Sciatic nerve (tissue), 2 donors: ENCODE measurements at regions not wholly inside any gene's neighbourhood (a gene's known extent, or its start where the extent isn't known, plus 50 kb on each side); places are given as distances from the start of the nearest gene placed in this dataset.
A peak's percentile ranks its signal among the peaks of the same experiment; 100 is the strongest.
"Not testable (repeated sequence)": the region's sequence is repeated elsewhere in the genome, so short reads cannot be mapped to it uniquely, and the experiment has no call there.

Source experiments
- ATAC-seq: fragments of 200-7000 bp; cut with Tn5 transposase; one replicate; pipeline ENCODE4 v1.9.1; 2020; ENCODE audit warnings: mild to moderate bottlenecking, moderate library complexity
- DNase-seq: peaks from one replicate; pipeline ENCODE4 v3.0.0-alpha.2; 2020; ENCODE audit warnings: low spot score
- intact Hi-C: fragments of 100-400 bp; cut with DNase I; formaldehyde crosslinking; loops from one replicate; pipeline ENCODE4 v1.14.2; 2022
- donor health status: DM: no; HTN: no; CAD: no.
- donor health status: DM: no; HTN: no; CAD: no.

DNA sequence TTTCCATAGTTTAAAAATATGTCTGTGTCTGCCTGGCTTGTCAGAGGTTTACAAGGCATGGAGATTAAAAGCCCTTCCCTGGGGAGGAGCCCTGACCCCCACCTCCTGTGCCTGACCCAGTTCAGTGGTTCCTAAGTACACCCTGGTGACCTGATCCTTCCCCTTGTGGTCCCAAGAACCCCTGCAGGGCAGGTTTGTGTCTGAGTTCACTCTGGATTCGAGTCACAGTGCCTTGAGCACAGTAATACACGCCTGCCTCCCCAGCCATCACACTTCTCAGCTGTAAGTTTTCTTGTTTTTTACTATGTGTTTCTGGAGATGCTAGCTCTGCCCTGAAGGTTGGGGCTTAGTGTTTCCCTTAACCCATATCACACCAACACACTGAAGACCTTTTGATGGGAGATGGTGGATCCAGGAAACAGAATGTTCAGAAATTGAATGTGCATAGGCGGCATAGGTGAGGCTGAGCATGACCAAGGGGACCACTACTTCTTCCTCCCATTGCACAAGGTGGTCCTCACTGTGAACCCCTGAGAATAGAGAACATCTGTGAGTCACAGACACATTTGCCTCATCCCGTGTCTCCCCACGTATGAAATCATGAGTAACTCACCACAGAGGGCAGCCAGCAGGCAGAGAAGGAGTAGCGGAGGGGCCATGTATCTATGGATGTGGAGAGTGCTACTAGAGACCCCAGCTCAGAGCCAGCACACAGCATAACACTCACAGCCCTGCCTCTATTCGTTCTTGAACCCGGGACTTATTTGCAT, 962.9 kb downstream of the TMEM121 start:
- intact Hi-C loops, result no loop called here
- no peak for DNase-seq
- ATAC-seq, result no peak

- DNase-seq, result no peak
- ATAC-seq, result no peak
Measured at GRCh38 chr14:106490442-106490841, 964.1 kb downstream of the TMEM121 start.

GRCh38 chr14:106491851-106492250, 965.5 kb downstream of the TMEM121 start:
- no peak for ATAC-seq
- intact Hi-C loops, result no loop called here
- no peak for DNase-seq

More at GRCh38 chr14:106490442-106490841, 964.1 kb downstream of the TMEM121 start:
- intact Hi-C loops, result no loop called here

- DNase-seq (no peak), ATAC-seq (no peak)
- intact Hi-C loops, result no loop called here
Measured at GRCh38 chr14:106493962-106494823, 967.8 kb downstream of the TMEM121 start.

GRCh38 chr14:106500571-106500970, 974.2 kb downstream of the TMEM121 start:
- no peak for DNase-seq
- intact Hi-C loops, result no loop called here
- no peak for ATAC-seq

- intact Hi-C loops, result no loop called here
- DNase-seq (no peak), ATAC-seq (no peak)
Measured at GRCh38 chr14:106501898-106502297, 975.5 kb downstream of the TMEM121 start.

GRCh38 chr14:106505366-106505765, 979.0 kb downstream of the TMEM121 start:
- intact Hi-C loops, result no loop called here
- ATAC-seq (no peak), DNase-seq (no peak)

GRCh38 chr14:106506881-106507305, 980.5 kb downstream of the TMEM121 start:
- no peak for DNase-seq
- intact Hi-C loops, result no loop called here
- ATAC-seq, result no peak

- ATAC-seq (no peak), DNase-seq (no peak)
- intact Hi-C loops, result no loop called here
Measured at GRCh38 chr14:106507354-106507753, 981.0 kb downstream of the TMEM121 start.

- intact Hi-C loops, result no loop called here
- DNase-seq, result no peak
- no peak for ATAC-seq
Measured at GRCh38 chr14:106508216-106508615, 981.8 kb downstream of the TMEM121 start.

GRCh38 chr14:106509176-106509575, 982.8 kb downstream of the TMEM121 start:
- ATAC-seq (no peak), DNase-seq (no peak)
- intact Hi-C loops, result no loop called here

GRCh38 chr14:106509807-106510206, 983.4 kb downstream of the TMEM121 start:
- intact Hi-C loops, result no loop called here
- DNase-seq (no peak), ATAC-seq (no peak)

- no peak for DNase-seq
- no peak for ATAC-seq
- intact Hi-C loops, result no loop called here
Measured at GRCh38 chr14:106511006-106511799, 984.8 kb downstream of the TMEM121 start.

- ATAC-seq (no peak), DNase-seq (no peak)
- intact Hi-C loops, result no loop called here
Measured at GRCh38 chr14:106511800-106512198, 985.4 kb downstream of the TMEM121 start.

- ATAC-seq, result no peak
- intact Hi-C loops, result no loop called here
- DNase-seq, result no peak
Measured at GRCh38 chr14:106513302-106513701, 986.9 kb downstream of the TMEM121 start.

DNA sequence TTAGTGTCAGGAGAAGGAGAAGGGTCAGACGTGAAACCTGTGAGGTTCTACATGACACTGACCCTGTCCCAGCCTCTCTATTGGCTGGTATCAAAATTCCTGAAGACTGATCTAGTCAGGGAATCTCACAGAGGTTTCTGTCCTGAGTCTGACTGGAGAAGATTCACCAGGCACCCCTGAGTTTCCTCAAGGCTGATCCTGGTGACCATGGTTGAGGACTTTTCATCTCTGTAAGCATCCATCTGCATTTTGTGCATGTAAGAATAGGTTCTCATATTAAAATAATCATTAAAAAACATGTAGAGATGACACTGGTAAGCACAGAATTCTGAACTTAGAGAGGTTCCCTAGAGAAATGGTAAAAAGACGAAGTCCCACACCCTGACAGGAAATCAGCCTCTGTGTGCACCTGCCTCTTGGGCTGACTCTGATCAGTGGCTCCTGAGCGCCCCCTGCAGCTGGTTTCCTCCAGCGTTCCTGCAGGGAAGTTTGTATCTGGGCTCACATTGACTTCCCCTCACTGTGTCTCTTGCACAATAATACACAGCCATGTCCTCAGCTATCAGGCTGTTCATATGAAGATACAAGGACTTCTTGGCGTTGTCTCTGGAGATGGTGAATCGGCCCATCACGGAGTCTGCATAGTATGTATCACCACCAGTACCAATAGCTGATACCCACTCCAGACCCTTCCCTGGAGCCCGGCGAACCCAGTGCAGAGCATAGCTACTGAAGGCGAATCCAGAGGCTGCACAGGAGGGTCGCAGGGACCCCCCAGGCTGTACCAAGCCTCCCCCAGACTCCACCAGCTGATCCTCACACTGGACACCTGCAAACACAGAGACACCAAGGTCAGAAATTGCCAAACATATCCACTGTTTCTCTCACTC, 991.9 kb downstream of the TMEM121 start:
- peak; percentile 67 for DNase-seq
- no peak for ATAC-seq
- intact Hi-C loops, result no loop called here

DNA sequence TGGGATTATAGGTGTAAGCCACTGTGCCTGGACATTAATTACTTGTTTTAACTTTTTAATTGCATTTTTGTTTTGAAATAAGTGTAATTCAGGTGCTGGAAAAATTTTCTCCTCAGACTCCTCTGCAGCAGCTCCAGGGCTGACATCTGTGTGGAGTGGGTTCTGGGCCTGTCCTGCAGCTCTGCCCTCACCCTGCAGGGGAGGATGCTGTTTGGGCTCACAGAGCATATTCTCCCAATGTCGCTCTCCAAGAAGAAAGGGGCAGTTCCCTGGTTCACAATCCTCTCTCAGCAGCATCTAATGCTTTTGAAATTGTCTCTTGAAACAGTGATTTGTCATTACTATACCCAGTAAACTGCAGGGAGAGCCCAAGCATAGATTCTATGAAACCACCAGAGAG, 995.7 kb downstream of the TMEM121 start:
- DNase-seq, intact Hi-C loops, ATAC-seq: not testable (repeated sequence)

- DNase-seq (no peak), ATAC-seq (no peak)
- intact Hi-C loops, result no loop called here
Measured at GRCh38 chr14:106522990-106523389, 996.6 kb downstream of the TMEM121 start.
